PC-3 (cell line): ENCODE measurements at regions not wholly inside any gene's neighbourhood (a gene's known extent, or its start where the extent isn't known, plus 50 kb on each side); places are given as distances from the start of the nearest gene placed in this dataset.

Experiments used
- ATAC-seq: fragments of 200-7000 bp; cut with Tn5 transposase; 2 replicates; pipeline ENCODE4 v1.9.1; 2020; ENCODE audit warnings: mild to moderate bottlenecking, moderate library complexity
- BruUV-seq: library from RNA; stranded (reverse); fragments of 400-500 nt; replicated peaks from 2 replicates; lab custom pipeline; 2021; lab: Mats Ljungman, UMichigan
- CTCF ChIA-PET: fragments of 300-600 bp; sonication (Branson Sonifier 250); formaldehyde crosslinking; loops from one replicate; lab custom pipeline; 2022; ENCODE audit warnings: antibody characterized with exemption; lab: Charles Lee
- POLR2A ChIA-PET: fragments of 300-600 bp; sonication (Branson Sonifier 250); formaldehyde crosslinking; loops from one replicate; lab custom pipeline; 2022; ENCODE audit warnings: antibody characterized with exemption; ENCODE audit not compliant: unreplicated experiment; lab: Charles Lee
- DNase-seq: peaks from one replicate; pipeline ENCODE4 v3.0.0-alpha.2; 2015
- H2AFZ ChIP-seq: fragments of 300-600 bp; sonication (generic); 2 replicates; pipeline ENCODE4 v1.6.0; 2016; ENCODE audit warnings: antibody characterized with exemption, low read length
- H3F3A ChIP-seq: fragments of 300-600 bp; sonication (generic); one replicate; pipeline ENCODE4 v1.6.0; 2017; ENCODE audit warnings: antibody characterized with exemption, low read length, control low read depth, mild to moderate bottlenecking; ENCODE audit not compliant: unreplicated experiment
- H3K27ac ChIP-seq: fragments of 300-600 bp; sonication (generic); 2 replicates; pipeline ENCODE4 v1.5.1; 2016; ENCODE audit warnings: mild to moderate bottlenecking, low read length
- H3K27me3 ChIP-seq: fragments of 300-600 bp; sonication (generic); 2 replicates; pipeline ENCODE4 v1.6.1; 2016; ENCODE audit warnings: low read length, mixed read lengths
- H3K36me3 ChIP-seq: fragments of 300-600 bp; sonication (generic); 2 replicates; pipeline ENCODE4 v1.6.1; 2016; ENCODE audit warnings: low read depth, mixed run types, low read length, mixed read lengths
- H3K4me1 ChIP-seq: fragments of 300-600 bp; sonication (generic); 2 replicates; pipeline ENCODE4 v1.5.1; 2016; ENCODE audit warnings: low read length; ENCODE audit not compliant: insufficient read depth
- H3K4me2 ChIP-seq: fragments of 300-600 bp; sonication (generic); 2 replicates; pipeline ENCODE4 v1.6.0; 2016; ENCODE audit warnings: low read length
- H3K4me3 ChIP-seq: fragments of 300-600 bp; sonication (generic); 2 replicates; pipeline ENCODE4 v1.5.1; 2016; ENCODE audit warnings: mild to moderate bottlenecking, low read length, mixed read lengths
- H3K79me2 ChIP-seq: fragments of 300-600 bp; sonication (generic); 2 replicates; pipeline ENCODE4 v1.6.1; 2017; ENCODE audit warnings: low read length, mixed read lengths
- H3K9ac ChIP-seq: fragments of 300-600 bp; sonication (generic); 2 replicates; pipeline ENCODE4 v1.6.0; 2016; ENCODE audit warnings: mild to moderate bottlenecking, low read length
- H3K9me2 ChIP-seq: fragments of 300-600 bp; sonication (generic); replicated peaks from 2 replicates; pipeline ENCODE4 v1.6.1; 2016; ENCODE audit warnings: mixed run types, low read length, mixed read lengths
- H3K9me3 ChIP-seq: fragments of 300-600 bp; sonication (generic); 2 replicates; pipeline ENCODE4 v1.6.1; 2016; ENCODE audit warnings: low read length, mixed read lengths
- H4K20me1 ChIP-seq: fragments of 300-600 bp; sonication (generic); 2 replicates; pipeline ENCODE4 v1.6.1; 2016; ENCODE audit warnings: low read length, mixed read lengths
- CTCF ChIP-seq: fragments of 300-600 bp; sonication (generic); conservative IDR thresholded peaks from 2 replicates; pipeline ENCODE4 v1.5.1; 2017; ENCODE audit warnings: antibody characterized with exemption, low read depth, mild to moderate bottlenecking, low read length
- EZH2 ChIP-seq: fragments of 300-600 bp; sonication (generic); IDR thresholded peaks from one replicate; pipeline ENCODE4 v1.6.1; 2017; ENCODE audit warnings: antibody characterized with exemption, mild to moderate bottlenecking, low read length; ENCODE audit not compliant: unreplicated experiment
- EZH2phosphoT487 ChIP-seq: fragments of 300-600 bp; sonication (generic); IDR thresholded peaks from 2 replicates; pipeline ENCODE4 v1.6.1; 2018; ENCODE audit warnings: mild to moderate bottlenecking, antibody characterized with exemption, low read length, borderline replicate concordance
- intact Hi-C: fragments of 100-400 bp; cut with micrococcal nuclease; formaldehyde crosslinking; loops from 2 replicates; pipeline ENCODE4 v1.9.0; 2023

- intact Hi-C loops = no loop called here
Observed at GRCh38 chr2:16727256-16727655, 61.6 kb upstream of the CYRIA start.

DNA sequence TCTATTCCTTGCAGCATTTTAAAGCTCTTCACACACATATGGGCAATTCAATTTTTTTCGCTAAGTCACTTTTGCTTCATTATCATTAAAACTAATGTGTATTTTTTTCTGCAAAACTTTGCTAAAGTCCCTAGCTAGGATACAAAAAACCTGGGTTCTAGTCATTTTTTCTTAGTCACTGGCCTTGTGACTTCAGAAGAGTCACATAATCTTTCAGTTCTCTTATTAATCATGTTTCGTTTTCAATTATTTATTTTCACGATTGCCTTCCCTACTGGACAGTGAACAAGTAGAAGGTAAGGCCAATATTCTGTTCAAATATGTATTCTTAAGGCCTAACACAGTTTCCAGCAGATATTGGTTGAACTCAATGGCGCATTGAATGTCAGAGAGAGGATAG is 60.9 kb upstream of the CYRIA start:
- H3K9ac ChIP-seq = no peak overlapping the region
- H2AFZ ChIP-seq = no peak overlapping the region
- intact Hi-C loops = no loop called here
- H3K9me3 ChIP-seq = no peaks in the 10 kb centered on the region
- no peaks in the 10 kb centered on the region for H3K27me3 ChIP-seq
- H4K20me1 ChIP-seq = no peaks in the 10 kb centered on the region
- no peaks in the 10 kb centered on the region for H3K9me2 ChIP-seq
- H3K36me3 ChIP-seq = no peaks in the 10 kb centered on the region
- no peaks in the 10 kb centered on the region for H3K4me1 ChIP-seq
- CTCF ChIA-PET = no interaction called here
- H3K27ac ChIP-seq = no peak overlapping the region
- no peak for ATAC-seq
- DNase-seq = no peak
- H3K4me2 ChIP-seq = no peak overlapping the region
- no peak overlapping the region for H3K4me3 ChIP-seq
- no peaks in the 10 kb centered on the region for H3K79me2 ChIP-seq
- TF ChIP-seq EZH2phosphoT487 (no peak), CTCF (no peak), EZH2 (no peak)
- POLR2A ChIA-PET = no interaction called here
- no TSS peak for BruUV-seq
- H3F3A ChIP-seq = no peaks in the 10 kb centered on the region

More at GRCh38 chr2:16727256-16727655, 61.6 kb upstream of the CYRIA start:
- no peaks in the 10 kb centered on the region for H4K20me1 ChIP-seq
- DNase-seq (no peak), ATAC-seq (no peak)
- H3K4me3 ChIP-seq = no peak overlapping the region
- no peak overlapping the region for H3K4me2 ChIP-seq
- H3K4me1 ChIP-seq = no peaks in the 10 kb centered on the region
- TF ChIP-seq CTCF (no peak), EZH2phosphoT487 (no peak), EZH2 (no peak)
- no peaks in the 10 kb centered on the region for H3F3A ChIP-seq
- H3K9me3 ChIP-seq = no peaks in the 10 kb centered on the region
- no peaks in the 10 kb centered on the region for H3K9me2 ChIP-seq
- no peak overlapping the region for H3K9ac ChIP-seq
- no peak overlapping the region for H2AFZ ChIP-seq
- no peak overlapping the region for H3K27ac ChIP-seq
- H3K79me2 ChIP-seq = no peaks in the 10 kb centered on the region
- H3K27me3 ChIP-seq = no peaks in the 10 kb centered on the region
- no TSS peak for BruUV-seq
- ChIA-PET CTCF (no interaction called here), POLR2A (no interaction called here)
- H3K36me3 ChIP-seq = no peaks in the 10 kb centered on the region

GRCh38 chr2:16726147-16726546 is 60.5 kb upstream of the CYRIA start:
- Histone ChIP-seq H3K9ac (no peak overlapping the region), H3K9me2 (no peaks in the 10 kb centered on the region), H3K27ac (no peak overlapping the region), H3K4me1 (no peaks in the 10 kb centered on the region), H3K4me3 (no peak overlapping the region), H2AFZ (no peak overlapping the region), H3K36me3 (no peaks in the 10 kb centered on the region), H3F3A (no peaks in the 10 kb centered on the region), H3K4me2 (no peak overlapping the region), H3K27me3 (no peaks in the 10 kb centered on the region), H3K9me3 (no peaks in the 10 kb centered on the region), H4K20me1 (no peaks in the 10 kb centered on the region), H3K79me2 (no peaks in the 10 kb centered on the region)
- ATAC-seq = no peak
- ChIA-PET CTCF (no interaction called here), POLR2A (no interaction called here)
- DNase-seq = no peak
- TF ChIP-seq EZH2 (no peak), EZH2phosphoT487 (no peak), CTCF (no peak)
- BruUV-seq = no TSS peak
- intact Hi-C loops = no loop called here
